WTC11 (cell line): ENCODE measurements at regions not wholly inside any gene's neighbourhood (a gene's known extent, or its start where the extent isn't known, plus 50 kb on each side); places are given as distances from the start of the nearest gene placed in this dataset.

ENCODE experiments used
- ATAC-seq: fragments of 200-7000 bp; cut with Tn5 transposase; 2 replicates; pipeline ENCODE4 v1.10.0; 2021; ENCODE audit warnings: mild to moderate bottlenecking, moderate library complexity
- CTCF ChIA-PET: fragments of 300-600 bp; sonication (Branson Sonifier 250); formaldehyde crosslinking; loops from one replicate; lab custom pipeline; 2021; ENCODE audit warnings: antibody characterized with exemption; lab: Charles Lee
- POLR2A ChIA-PET: fragments of 350-600 bp; sonication (Branson Sonifier 250); formaldehyde crosslinking; loops from one replicate; lab custom pipeline; 2021; ENCODE audit warnings: antibody characterized with exemption; lab: Charles Lee
- DNase-seq: peaks from one replicate; pipeline ENCODE4 v3.0.0; 2021; ENCODE audit warnings: low spot score
- H3K27ac Mint-ChIP-seq: 2 replicates; pipeline ENCODE4 v1.8.0; 2021; ENCODE audit warnings: mixed read lengths
- H3K27me3 Mint-ChIP-seq: 2 replicates; pipeline ENCODE4 v1.8.0; 2021; ENCODE audit warnings: low read depth, mild to moderate bottlenecking, moderate library complexity, mixed read lengths
- H3K36me3 Mint-ChIP-seq: 2 replicates; pipeline ENCODE4 v1.8.0; 2021; ENCODE audit warnings: mixed read lengths
- H3K4me1 Mint-ChIP-seq: 2 replicates; pipeline ENCODE4 v1.8.0; 2022; ENCODE audit warnings: mixed read lengths
- H3K4me3 Mint-ChIP-seq: 2 replicates; pipeline ENCODE4 v1.8.0; 2021; ENCODE audit warnings: mild to moderate bottlenecking, moderate library complexity, mixed read lengths
- H3K9me3 Mint-ChIP-seq: 2 replicates; pipeline ENCODE4 v1.8.0; 2021; ENCODE audit warnings: mixed read lengths
- AR ChIP-seq: fragments of 250-450 bp; sonication (Bioruptor Pico); IDR thresholded peaks from 2 replicates; pipeline ENCODE4 v1.9.0; 2021; ENCODE audit warnings: mild to moderate bottlenecking
- CTCF ChIP-seq: fragments of 200-600 bp; IDR thresholded peaks from 2 replicates; pipeline ENCODE4 v1.8.0; 2022; ENCODE audit warnings: antibody characterized with exemption
- ESRRA ChIP-seq: sonication (generic); formaldehyde crosslinking; IDR thresholded peaks from 2 replicates; pipeline ENCODE4 v1.8.1; 2022; ENCODE audit warnings: mild to moderate bottlenecking, missing genetic modification reagents, borderline replicate concordance
- ETV6 ChIP-seq: sonication (generic); formaldehyde crosslinking; IDR thresholded peaks from 2 replicates; pipeline ENCODE4 v1.8.1; 2022; ENCODE audit warnings: mild to moderate bottlenecking, missing genetic modification reagents
- FOXP1 ChIP-seq: sonication (generic); formaldehyde crosslinking; IDR thresholded peaks from 2 replicates; pipeline ENCODE4 v1.8.0; 2022; ENCODE audit warnings: missing genetic modification reagents, mild to moderate bottlenecking, moderate library complexity, borderline replicate concordance
- GABPB1 ChIP-seq: sonication (generic); formaldehyde crosslinking; IDR thresholded peaks from 2 replicates; pipeline ENCODE4 v1.8.1; 2023; ENCODE audit warnings: mild to moderate bottlenecking, missing genetic modification reagents
- GRHL2 ChIP-seq: fragments of 250-450 bp; sonication (Bioruptor Pico); IDR thresholded peaks from 2 replicates; pipeline ENCODE4 v1.8.0; 2022; ENCODE audit warnings: mild to moderate bottlenecking, moderate library complexity; ENCODE audit not compliant: insufficient replicate concordance, severe bottlenecking
- NFATC4 ChIP-seq: fragments of 250-450 bp; sonication (Bioruptor Pico); IDR thresholded peaks from 2 replicates; pipeline ENCODE4 v1.9.0; 2021; ENCODE audit warnings: mild to moderate bottlenecking
- NFE2L1 ChIP-seq: sonication (generic); formaldehyde crosslinking; IDR thresholded peaks from 2 replicates; pipeline ENCODE4 v1.8.1; 2023; ENCODE audit warnings: missing genetic modification reagents
- NR1H2 ChIP-seq: sonication (generic); formaldehyde crosslinking; IDR thresholded peaks from 2 replicates; pipeline ENCODE4 v1.9.0; 2021; ENCODE audit warnings: mild to moderate bottlenecking, moderate library complexity, missing genetic modification reagents
- NR2C2 ChIP-seq: sonication (generic); formaldehyde crosslinking; IDR thresholded peaks from 2 replicates; pipeline ENCODE4 v1.8.0; 2022; ENCODE audit warnings: mild to moderate bottlenecking, missing genetic modification reagents
- SMAD3 ChIP-seq: sonication (generic); formaldehyde crosslinking; IDR thresholded peaks from 2 replicates; pipeline ENCODE4 v1.8.0; 2022; ENCODE audit warnings: missing genetic modification reagents, mild to moderate bottlenecking, borderline replicate concordance
- SOX15 ChIP-seq: fragments of 250-450 bp; sonication (Bioruptor Pico); IDR thresholded peaks from 2 replicates; pipeline ENCODE4 v1.9.0; 2021; ENCODE audit warnings: mild to moderate bottlenecking
- TP53 ChIP-seq: sonication (generic); formaldehyde crosslinking; IDR thresholded peaks from 2 replicates; pipeline ENCODE4 v1.8.1; 2023; ENCODE audit warnings: mild to moderate bottlenecking, missing genetic modification reagents
- ZNF121 ChIP-seq: sonication (generic); formaldehyde crosslinking; IDR thresholded peaks from 2 replicates; pipeline ENCODE4 v1.8.0; 2023; ENCODE audit warnings: missing genetic modification reagents
- ZNF396 ChIP-seq: fragments of 250-450 bp; sonication (Bioruptor Pico); IDR thresholded peaks from 2 replicates; pipeline ENCODE4 v1.8.0; 2021; ENCODE audit warnings: mild to moderate bottlenecking, moderate library complexity, borderline replicate concordance
- ZNF671 ChIP-seq: fragments of 250-450 bp; sonication (Bioruptor Pico); IDR thresholded peaks from 2 replicates; pipeline ENCODE4 v1.8.0; 2021; ENCODE audit warnings: mild to moderate bottlenecking
- TF ChIP-seq, protein P1 (sequence below): sonication (generic); formaldehyde crosslinking; IDR thresholded peaks from 2 replicates; pipeline ENCODE4 v1.8.1; 2022; ENCODE audit warnings: missing genetic modification reagents, borderline replicate concordance
- TF ChIP-seq, protein P2 (sequence below): fragments of 250-450 bp; sonication (Bioruptor Pico); IDR thresholded peaks from 2 replicates; pipeline ENCODE4 v1.9.0; 2021; ENCODE audit warnings: moderate library complexity, mild to moderate bottlenecking, inconsistent platforms, borderline replicate concordance
- TF ChIP-seq, protein P3 (sequence below): sonication (generic); formaldehyde crosslinking; IDR thresholded peaks from 2 replicates; pipeline ENCODE4 v1.8.1; 2023; ENCODE audit warnings: mild to moderate bottlenecking, missing genetic modification reagents, borderline replicate concordance

GRCh38 chr2:133739039-133739438, 170.8 kb upstream of the NCKAP5 start:
- ChIA-PET POLR2A (no interaction called here), CTCF (no interaction called here)
- ATAC-seq: no peak
- no peak overlapping the region for H3K27ac Mint-ChIP-seq
- H3K36me3 Mint-ChIP-seq: no peaks in the 10 kb centered on the region
- no peaks in the 10 kb centered on the region for H3K4me1 Mint-ChIP-seq
- peaks cover 29% of the 10 kb centered on the region for H3K9me3 Mint-ChIP-seq
- TF ChIP-seq ZNF671 (CRISPR knock-in tag): no peak
- TF ChIP-seq ZNF396 (CRISPR knock-in tag): no peak
- no peak for TF ChIP-seq GRHL2 (CRISPR knock-in tag)
- TF ChIP-seq ZNF121 (CRISPR knock-in tag): no peak
- TF ChIP-seq, protein P1, sequence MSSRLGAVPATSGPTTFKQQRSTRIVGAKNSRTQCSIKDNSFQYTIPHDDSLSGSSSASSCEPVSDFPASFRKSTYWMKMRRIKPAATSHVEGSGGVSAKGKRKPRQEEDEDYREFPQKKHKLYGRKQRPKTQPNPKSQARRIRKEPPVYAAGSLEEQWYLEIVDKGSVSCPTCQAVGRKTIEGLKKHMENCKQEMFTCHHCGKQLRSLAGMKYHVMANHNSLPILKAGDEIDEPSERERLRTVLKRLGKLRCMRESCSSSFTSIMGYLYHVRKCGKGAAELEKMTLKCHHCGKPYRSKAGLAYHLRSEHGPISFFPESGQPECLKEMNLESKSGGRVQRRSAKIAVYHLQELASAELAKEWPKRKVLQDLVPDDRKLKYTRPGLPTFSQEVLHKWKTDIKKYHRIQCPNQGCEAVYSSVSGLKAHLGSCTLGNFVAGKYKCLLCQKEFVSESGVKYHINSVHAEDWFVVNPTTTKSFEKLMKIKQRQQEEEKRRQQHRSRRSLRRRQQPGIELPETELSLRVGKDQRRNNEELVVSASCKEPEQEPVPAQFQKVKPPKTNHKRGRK: no peak
- no peak for TF ChIP-seq GABPB1 (CRISPR knock-in tag)
- TF ChIP-seq CTCF: no peak
- TF ChIP-seq, protein P2, sequence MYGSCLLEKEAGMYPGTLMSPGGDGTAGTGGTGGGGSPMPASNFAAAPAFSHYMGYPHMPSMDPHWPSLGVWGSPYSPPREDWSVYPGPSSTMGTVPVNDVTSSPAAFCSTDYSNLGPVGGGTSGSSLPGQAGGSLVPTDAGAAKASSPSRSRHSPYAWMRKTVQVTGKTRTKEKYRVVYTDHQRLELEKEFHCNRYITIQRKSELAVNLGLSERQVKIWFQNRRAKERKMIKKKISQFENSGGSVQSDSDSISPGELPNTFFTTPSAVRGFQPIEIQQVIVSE: no peak
- no peak for TF ChIP-seq NFATC4 (CRISPR knock-in tag)
- no peak for TF ChIP-seq ESRRA (CRISPR knock-in tag)
- TF ChIP-seq NR2C2 (CRISPR knock-in tag): no peak
- TF ChIP-seq SOX15 (CRISPR knock-in tag): no peak
- no peak for TF ChIP-seq AR (CRISPR knock-in tag)
- TF ChIP-seq, protein P3, sequence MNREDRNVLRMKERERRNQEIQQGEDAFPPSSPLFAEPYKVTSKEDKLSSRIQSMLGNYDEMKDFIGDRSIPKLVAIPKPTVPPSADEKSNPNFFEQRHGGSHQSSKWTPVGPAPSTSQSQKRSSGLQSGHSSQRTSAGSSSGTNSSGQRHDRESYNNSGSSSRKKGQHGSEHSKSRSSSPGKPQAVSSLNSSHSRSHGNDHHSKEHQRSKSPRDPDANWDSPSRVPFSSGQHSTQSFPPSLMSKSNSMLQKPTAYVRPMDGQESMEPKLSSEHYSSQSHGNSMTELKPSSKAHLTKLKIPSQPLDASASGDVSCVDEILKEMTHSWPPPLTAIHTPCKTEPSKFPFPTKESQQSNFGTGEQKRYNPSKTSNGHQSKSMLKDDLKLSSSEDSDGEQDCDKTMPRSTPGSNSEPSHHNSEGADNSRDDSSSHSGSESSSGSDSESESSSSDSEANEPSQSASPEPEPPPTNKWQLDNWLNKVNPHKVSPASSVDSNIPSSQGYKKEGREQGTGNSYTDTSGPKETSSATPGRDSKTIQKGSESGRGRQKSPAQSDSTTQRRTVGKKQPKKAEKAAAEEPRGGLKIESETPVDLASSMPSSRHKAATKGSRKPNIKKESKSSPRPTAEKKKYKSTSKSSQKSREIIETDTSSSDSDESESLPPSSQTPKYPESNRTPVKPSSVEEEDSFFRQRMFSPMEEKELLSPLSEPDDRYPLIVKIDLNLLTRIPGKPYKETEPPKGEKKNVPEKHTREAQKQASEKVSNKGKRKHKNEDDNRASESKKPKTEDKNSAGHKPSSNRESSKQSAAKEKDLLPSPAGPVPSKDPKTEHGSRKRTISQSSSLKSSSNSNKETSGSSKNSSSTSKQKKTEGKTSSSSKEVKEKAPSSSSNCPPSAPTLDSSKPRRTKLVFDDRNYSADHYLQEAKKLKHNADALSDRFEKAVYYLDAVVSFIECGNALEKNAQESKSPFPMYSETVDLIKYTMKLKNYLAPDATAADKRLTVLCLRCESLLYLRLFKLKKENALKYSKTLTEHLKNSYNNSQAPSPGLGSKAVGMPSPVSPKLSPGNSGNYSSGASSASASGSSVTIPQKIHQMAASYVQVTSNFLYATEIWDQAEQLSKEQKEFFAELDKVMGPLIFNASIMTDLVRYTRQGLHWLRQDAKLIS (CRISPR knock-in tag): no peak
- TF ChIP-seq NFE2L1: no peak
- TF ChIP-seq, all 79 proteins: peak for 0
- Mint-ChIP-seq H3K4me3 (no peak overlapping the region), H3K27me3 (no peaks in the 10 kb centered on the region; the same call in 1 of the 2 replicates)
- DNase-seq: no peak

DNA sequence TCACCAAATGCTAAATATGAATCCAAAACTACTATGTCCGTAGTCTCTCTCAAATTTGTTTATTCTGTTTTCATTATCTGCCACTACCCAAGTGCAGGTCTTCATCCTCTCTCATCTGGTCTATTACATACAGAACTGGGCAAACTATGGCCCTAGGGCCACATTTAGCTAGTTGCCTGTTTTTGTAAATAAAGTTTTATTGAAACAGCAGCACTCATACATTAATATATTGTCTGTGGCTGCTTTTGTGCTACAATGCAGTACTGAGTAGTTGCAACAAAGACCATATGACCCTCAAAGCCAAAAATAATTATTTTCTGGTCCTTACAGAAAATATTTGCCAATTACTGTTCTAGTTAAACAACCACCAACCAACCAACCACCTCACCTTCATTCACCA, 172.2 kb upstream of the NCKAP5 start:
- no peak overlapping the region for H3K4me3 Mint-ChIP-seq
- ChIA-PET POLR2A (no interaction called here), CTCF (no interaction called here)
- DNase-seq (no peak), ATAC-seq (no peak)
- H3K4me1 Mint-ChIP-seq: 0 out of 2 replicates have a peak, but pooled peaks cover 3% of the 10 kb centered on the region
- no peaks in the 10 kb centered on the region for H3K36me3 Mint-ChIP-seq
- TF ChIP-seq TP53: no peak
- TF ChIP-seq FOXP1 (CRISPR knock-in tag): no peak
- no peak for TF ChIP-seq SMAD3 (CRISPR knock-in tag)
- no peak for TF ChIP-seq NR1H2
- TF ChIP-seq ETV6 (CRISPR knock-in tag): no peak
- H3K27me3 Mint-ChIP-seq: no peaks in the 10 kb centered on the region; the same call in 1 of the 2 replicates
- H3K9me3 Mint-ChIP-seq: peaks cover 24% of the 10 kb centered on the region
- no peak overlapping the region for H3K27ac Mint-ChIP-seq
